Suprapubic skin (tissue), 4 donors: ENCODE measurements at regions not wholly inside any gene's neighbourhood (a gene's known extent, or its start where the extent isn't known, plus 50 kb on each side); places are given as distances from the start of the nearest gene placed in this dataset.
"Not testable (repeated sequence)": the region's sequence is repeated elsewhere in the genome, so short reads cannot be mapped to it uniquely, and the experiment has no call there.

Experiments used
- DNase-seq, 2 donors: peaks; one replicate each; pipeline ENCODE4 v3.0.0-alpha.2; 2019; ENCODE audit warnings: low spot score in 2 of 2
- H3K27ac ChIP-seq: fragments of 200-600 bp; sonication (generic); one replicate; pipeline ENCODE4 v1.5.1; 2019
- H3K27me3 ChIP-seq: fragments of 200-600 bp; sonication (generic); one replicate; pipeline ENCODE4 v1.5.1; 2019
- H3K36me3 ChIP-seq: fragments of 200-600 bp; sonication (generic); one replicate; pipeline ENCODE4 v1.5.1; 2019
- H3K4me1 ChIP-seq: fragments of 200-600 bp; sonication (generic); one replicate; pipeline ENCODE4 v1.5.1; 2019
- H3K4me3 ChIP-seq: fragments of 200-600 bp; sonication (generic); one replicate; pipeline ENCODE4 v1.5.1; 2019; ENCODE audit warnings: mild to moderate bottlenecking
- H3K9me3 ChIP-seq: fragments of 200-600 bp; sonication (generic); one replicate; pipeline ENCODE4 v1.5.1; 2019
- CTCF ChIP-seq, 2 donors: fragments of 200-600 bp in 1 of 2; fragments of 450-650 bp in 1 of 2; sonication (generic) in 1 of 2; IDR thresholded peaks; one replicate each; pipeline ENCODE4 v1.5.1; 2016 to 2019; ENCODE audit warnings: antibody characterized with exemption in 2 of 2, mild to moderate bottlenecking in 1 of 2, moderate library complexity in 1 of 2
- EP300 ChIP-seq: sonication (generic); formaldehyde crosslinking; IDR thresholded peaks from one replicate; pipeline ENCODE4 v1.6.1; 2017; ENCODE audit warnings: antibody characterized with exemption
- POLR2A ChIP-seq, 2 donors: fragments of 450-650 bp; IDR thresholded peaks; one replicate each; pipeline ENCODE4 v1.6.1; 2017; ENCODE audit warnings: antibody characterized with exemption in 2 of 2, mild to moderate bottlenecking in 2 of 2, moderate library complexity in 2 of 2
- POLR2AphosphoS5 ChIP-seq, 3 donors: sonication (generic); formaldehyde crosslinking; IDR thresholded peaks; one replicate each; pipeline ENCODE4 v1.6.1; 2017; ENCODE audit warnings: antibody characterized with exemption in 3 of 3
- WGBS: methylation state at CpG from one replicate; pipeline ENCODE4 v1.1.5; 2018; 5-methylcytosine and 5-hydroxymethylcytosine counted together

GRCh38 chr1:228944935-228945371, 209.7 kb downstream of the RHOU start:
- Histone ChIP-seq H3K4me1 (peaks cover 7% of the 10 kb centered on the region), H3K9me3 (no peaks in the 10 kb centered on the region), H3K27me3 (no peaks in the 10 kb centered on the region), H3K4me3 (no peak overlapping the region), H3K27ac (no peak overlapping the region), H3K36me3 (no peaks in the 10 kb centered on the region)
- TF ChIP-seq POLR2AphosphoS5 (IDR thresholded peaks at IDR 0.05) (no peak), POLR2A (IDR thresholded peaks at IDR 0.05) (no peak), CTCF (IDR thresholded peaks at IDR 0.05) (no peak), EP300 (no peak)
- DNase-seq: no peak
- 79% methylated on average over 5 of the region's 5 CpGs for WGBS

- H3K4me3 ChIP-seq: no peak overlapping the region
- WGBS: 98% methylated on average over 3 of the region's 3 CpGs
- no peak overlapping the region for H3K27ac ChIP-seq
- H3K36me3 ChIP-seq: no peaks in the 10 kb centered on the region
- H3K27me3 ChIP-seq: no peaks in the 10 kb centered on the region
- H3K4me1 ChIP-seq: peaks cover 8% of the 10 kb centered on the region
- no peak for TF ChIP-seq CTCF (IDR thresholded peaks at IDR 0.05)
- H3K9me3 ChIP-seq: no peaks in the 10 kb centered on the region
- DNase-seq: no peak
These were observed 210.6 kb downstream of the RHOU start for GRCh38 chr1:228945885-228946284.

GRCh38 chr1:228949617-228950016, 214.3 kb downstream of the RHOU start:
- not testable (repeated sequence) for H3K27me3 ChIP-seq, H3K9me3 ChIP-seq, H3K4me1 ChIP-seq, H3K27ac ChIP-seq, H3K4me3 ChIP-seq, DNase-seq, H3K36me3 ChIP-seq
- WGBS: 63% methylated on average over 9 of the region's 9 CpGs

- DNase-seq: no peak
- H3K4me1 ChIP-seq: peaks cover 4% of the 10 kb centered on the region
- no peak for TF ChIP-seq EP300
- TF ChIP-seq POLR2AphosphoS5 (IDR thresholded peaks at IDR 0.05): no peak
- TF ChIP-seq POLR2A (IDR thresholded peaks at IDR 0.05): no peak
- TF ChIP-seq CTCF (IDR thresholded peaks at IDR 0.05): no peak
- no peaks in the 10 kb centered on the region for H3K36me3 ChIP-seq
- H3K4me3 ChIP-seq: no peak overlapping the region
- 85% methylated on average over 4 of the region's 4 CpGs for WGBS
- no peaks in the 10 kb centered on the region for H3K27me3 ChIP-seq
- peaks cover 3% of the 10 kb centered on the region for H3K9me3 ChIP-seq
- no peak overlapping the region for H3K27ac ChIP-seq
These were observed 217.9 kb downstream of the RHOU start for GRCh38 chr1:228953207-228953606.

- 96% methylated on average over 11 of the region's 11 CpGs for WGBS
- not testable (repeated sequence) for H3K4me3 ChIP-seq, H3K27ac ChIP-seq, H3K27me3 ChIP-seq, H3K9me3 ChIP-seq, H3K36me3 ChIP-seq, H3K4me1 ChIP-seq
- DNase-seq: peak in 1 of 2 donors; percentile 19
These were observed 218.5 kb downstream of the RHOU start for GRCh38 chr1:228953808-228954207.

- Histone ChIP-seq H3K27ac (no peak overlapping the region), H3K4me3 (no peak overlapping the region), H3K9me3 (peaks cover 3% of the 10 kb centered on the region), H3K36me3 (no peaks in the 10 kb centered on the region), H3K27me3 (no peaks in the 10 kb centered on the region), H3K4me1 (no peaks in the 10 kb centered on the region)
- TF ChIP-seq CTCF (IDR thresholded peaks at IDR 0.05) (no peak), EP300 (no peak), POLR2A (IDR thresholded peaks at IDR 0.05) (no peak), POLR2AphosphoS5 (IDR thresholded peaks at IDR 0.05) (no peak)
- WGBS: 95% methylated on average over 1 of the region's 1 CpG
- no peak for DNase-seq
These were observed 220.4 kb downstream of the RHOU start for GRCh38 chr1:228955691-228956090.
